Effector CD8-positive, alpha-beta T cell (primary cell): ENCODE measurements at regions not wholly inside any gene's neighbourhood (a gene's known extent, or its start where the extent isn't known, plus 50 kb on each side); places are given as distances from the start of the nearest gene placed in this dataset.
"Not testable (repeated sequence)": the region's sequence is repeated elsewhere in the genome, so short reads cannot be mapped to it uniquely, and the experiment has no call there.

Source experiments
- DNase-seq: peaks from one replicate; lab custom pipeline; 2025; lab: John Stamatoyannopoulos, UW

DNA sequence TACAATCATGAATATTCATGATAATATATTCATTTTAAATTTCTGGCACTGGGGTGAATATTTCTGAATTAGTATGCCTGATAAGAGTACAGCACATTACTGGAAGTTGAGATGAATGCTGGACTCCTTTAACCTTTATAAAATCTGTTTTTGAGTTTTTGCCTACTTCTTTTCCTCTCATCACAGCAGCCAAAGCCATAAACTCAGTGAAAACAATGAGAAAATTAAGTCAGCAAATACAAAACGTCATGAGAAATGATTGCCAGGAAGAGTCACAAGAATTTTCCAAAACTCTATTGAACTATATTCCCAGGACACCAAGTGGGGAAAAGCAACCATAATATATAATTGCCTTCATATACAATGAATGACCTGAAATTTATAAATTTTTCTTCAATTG, 837.6 kb downstream of the TBC1D32 start:
- DNase-seq = no peak

DNA sequence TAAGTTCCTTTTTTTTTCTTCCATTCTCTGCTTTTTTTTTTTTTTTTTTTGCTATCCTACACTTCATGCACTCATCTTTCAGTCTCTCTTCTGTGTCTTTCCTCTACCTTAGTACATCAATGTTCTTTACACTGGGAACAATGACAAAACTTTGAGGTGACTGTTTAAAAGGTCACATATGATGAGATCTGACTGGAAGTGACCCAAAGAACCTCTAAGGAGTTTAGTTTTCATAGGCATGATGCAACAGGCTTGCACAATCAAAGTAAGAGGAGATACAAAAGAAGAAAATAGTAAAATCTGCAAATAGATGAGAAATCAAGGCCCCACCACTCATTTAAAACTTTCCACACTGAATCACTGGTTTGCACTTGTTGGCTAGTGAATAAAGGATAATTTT, 840.8 kb downstream of the TBC1D32 start:
- DNase-seq = no peak

DNA sequence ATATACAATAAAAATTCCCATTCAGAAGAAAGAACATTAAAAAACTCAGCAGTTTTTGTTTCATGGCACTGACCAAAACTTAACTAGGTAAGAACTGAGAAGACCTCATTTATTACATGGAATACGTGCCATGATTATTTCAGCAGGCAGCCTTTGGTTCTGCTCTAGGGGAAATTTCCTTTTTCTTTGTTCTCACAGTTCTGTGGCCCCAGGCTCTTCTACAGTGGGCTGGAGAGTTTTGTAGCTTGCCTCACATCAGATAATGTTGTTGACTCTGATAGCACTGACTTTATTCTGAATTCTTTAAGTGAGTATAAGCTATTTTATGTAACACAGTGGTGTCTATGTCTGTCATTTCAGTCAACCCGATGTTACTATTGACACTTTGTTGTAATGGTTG, 844.3 kb downstream of the TBC1D32 start:
- DNase-seq = no peak

DNA sequence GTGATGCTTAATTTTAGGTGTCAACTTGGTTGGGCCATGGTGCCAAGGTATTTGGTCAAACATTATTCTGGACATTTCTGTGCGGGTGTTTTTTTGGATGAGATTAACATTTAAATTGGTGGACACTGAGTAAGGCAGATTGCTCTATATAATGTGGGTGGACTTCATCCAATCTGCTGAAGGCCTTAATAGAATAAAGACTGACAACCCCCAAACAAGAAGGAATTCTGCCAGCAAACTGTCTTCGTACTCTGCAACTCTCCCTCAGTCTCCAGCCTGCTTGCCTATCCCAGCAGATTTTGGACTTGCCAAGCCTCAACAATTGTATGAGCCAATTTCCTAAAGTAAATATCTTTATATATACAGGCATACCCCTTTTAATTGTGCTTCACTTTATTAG, 850.1 kb downstream of the TBC1D32 start:
- DNase-seq = no peak

DNA sequence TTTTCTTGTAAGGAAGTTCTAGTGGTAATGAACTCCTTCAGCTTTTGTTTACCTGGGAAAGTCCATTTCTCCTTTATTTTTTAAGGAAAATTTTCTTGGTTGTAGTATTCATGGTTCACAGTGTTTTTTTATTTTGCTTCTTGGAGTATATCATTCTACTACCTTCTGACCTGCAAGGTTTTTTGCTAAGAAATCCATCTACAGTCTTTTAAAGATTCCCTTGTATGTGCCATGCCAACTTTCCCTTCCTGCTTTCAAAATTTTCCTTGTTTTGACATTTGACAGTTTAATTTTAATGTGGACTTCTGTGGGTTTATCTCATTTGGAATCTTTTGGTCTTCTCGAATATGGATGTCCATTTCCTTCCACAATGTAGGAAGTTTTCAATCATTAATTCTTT, 855.6 kb downstream of the TBC1D32 start:
- DNase-seq = no peak

DNA sequence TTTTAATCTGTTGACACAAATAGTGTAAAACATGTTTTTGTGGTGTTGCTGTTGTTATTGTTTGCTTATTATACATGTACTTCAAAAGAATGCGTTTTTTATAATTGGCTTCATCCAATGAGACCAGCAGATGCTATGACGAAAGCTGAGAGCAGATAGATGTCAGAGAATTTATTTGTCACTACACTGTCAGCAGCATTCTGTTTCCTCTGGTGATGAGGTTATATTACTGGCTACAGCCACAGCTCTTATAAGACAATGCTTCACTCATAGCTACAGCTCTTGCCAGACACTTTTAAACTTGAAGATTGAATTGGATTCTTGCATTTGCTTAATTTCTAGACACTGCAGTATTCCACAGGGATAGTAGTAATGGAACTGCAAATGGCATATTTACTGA, 860.5 kb downstream of the TBC1D32 start:
- no peak for DNase-seq

DNA sequence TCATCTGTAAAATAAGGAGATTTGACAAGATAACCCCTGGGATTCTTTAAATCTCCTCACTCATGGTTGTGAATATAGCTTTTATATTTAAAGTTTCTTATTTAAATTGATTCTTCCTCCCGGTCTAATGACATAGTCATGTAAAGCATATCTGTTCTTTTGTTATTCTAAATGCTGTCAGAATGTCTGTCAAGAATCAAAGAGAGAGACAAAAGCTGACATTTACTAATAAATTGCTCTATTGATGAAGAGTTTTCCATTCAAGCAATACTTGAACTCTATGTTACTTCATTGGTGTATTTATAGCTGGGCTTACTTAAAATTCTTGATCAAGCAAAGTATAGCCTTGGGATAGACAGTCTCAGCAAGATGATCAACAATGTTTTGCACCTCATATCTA, 865.8 kb downstream of the TBC1D32 start:
- DNase-seq = no peak

DNA sequence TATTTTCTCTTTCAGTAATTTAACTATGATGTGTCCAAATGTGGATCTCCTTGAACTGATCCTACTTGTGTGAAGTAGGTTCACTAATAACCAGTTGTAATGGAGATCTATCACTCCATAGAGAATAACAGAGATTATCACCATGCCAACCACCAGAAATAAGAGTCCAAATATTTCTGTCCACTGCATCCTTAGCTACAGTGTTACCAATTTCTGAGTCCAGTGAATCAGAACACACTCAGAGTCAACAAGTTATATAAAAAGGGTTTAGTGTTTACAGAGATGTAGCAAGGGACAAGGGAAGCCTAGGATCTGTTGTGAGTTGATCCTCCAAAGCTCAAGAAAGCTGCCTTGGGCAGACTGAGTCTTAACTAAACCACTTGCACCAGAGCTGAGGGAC, 882.8 kb downstream of the TBC1D32 start:
- no peak for DNase-seq

DNA sequence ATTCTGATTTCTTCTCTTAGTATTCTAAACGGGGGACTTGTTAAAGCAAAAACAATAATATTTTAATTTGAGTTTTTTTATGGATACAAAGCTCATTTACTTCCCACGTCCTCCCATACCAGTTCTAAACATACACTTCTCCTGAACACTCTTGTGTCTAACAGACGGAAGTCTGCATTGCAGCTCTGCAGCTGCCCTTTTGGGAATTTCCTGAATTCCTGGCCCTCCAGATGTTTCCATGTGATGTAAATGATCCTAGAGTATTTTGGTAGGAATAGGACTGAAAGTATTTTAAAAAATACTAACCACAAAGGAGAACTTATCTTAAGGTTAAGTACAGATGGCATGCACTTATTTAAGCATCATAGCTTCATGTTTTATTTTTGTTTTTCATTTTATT, 886.7 kb downstream of the TBC1D32 start:
- DNase-seq = no peak

DNA sequence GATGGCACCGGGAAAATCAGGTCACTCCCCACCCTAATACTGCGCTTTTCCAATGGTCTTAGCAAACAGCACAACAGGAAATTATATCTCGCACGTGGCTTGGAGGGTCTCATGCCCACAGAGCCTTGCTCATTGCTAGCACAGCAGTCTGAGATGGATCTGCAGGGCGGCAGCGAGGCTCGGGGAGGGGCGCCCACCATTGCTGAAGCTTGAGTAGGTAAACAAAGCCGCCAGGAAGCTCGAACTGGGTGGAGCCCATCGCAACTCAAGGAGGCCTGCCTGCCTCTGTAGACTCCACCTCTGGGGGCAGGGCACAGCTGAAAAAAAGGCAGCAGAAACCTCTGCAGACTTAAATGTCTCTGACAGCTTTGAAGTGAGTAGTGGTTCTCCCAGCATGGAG, 901.4 kb downstream of the TBC1D32 start:
- not testable (repeated sequence) for DNase-seq

DNA sequence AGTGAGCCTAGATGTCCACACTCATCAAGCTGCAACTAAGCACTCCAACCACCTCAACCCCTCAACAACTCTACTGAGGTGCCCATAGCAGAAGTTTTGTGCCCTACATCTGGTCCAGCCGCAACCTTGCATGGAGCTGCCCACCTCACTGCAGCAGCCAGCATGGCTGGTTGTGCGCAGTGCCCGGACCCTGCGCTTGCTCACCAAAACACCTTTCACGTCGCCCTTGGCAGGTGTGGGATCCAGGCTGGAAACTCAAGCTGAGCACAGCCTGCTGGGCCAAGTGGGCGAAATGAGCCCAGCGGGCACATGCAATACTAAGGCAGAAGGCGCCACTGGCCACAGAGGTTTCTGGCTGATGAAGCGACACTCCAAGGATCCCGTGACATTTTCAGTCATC, 902.4 kb downstream of the TBC1D32 start:
- DNase-seq = no peak

DNA sequence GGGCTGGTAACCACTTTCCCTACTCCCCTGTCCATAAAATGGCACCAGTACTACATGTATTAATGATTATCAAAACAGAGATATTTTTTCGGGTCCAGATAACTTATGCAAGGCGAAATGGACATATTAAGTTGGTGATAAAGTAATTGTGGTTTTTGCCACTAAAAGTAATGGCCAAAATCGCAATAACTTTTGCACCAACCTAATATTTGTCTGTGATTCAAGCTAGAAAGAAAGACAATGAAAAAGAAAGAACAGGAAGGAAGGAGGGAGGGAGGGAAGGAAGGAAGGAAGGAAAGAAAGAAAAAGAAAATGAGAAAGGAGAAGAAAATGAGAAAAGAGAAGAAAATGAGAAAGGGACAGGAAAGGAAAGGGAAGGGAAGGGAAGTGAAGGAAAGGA, 922.9 kb downstream of the TBC1D32 start:
- no peak for DNase-seq

DNA sequence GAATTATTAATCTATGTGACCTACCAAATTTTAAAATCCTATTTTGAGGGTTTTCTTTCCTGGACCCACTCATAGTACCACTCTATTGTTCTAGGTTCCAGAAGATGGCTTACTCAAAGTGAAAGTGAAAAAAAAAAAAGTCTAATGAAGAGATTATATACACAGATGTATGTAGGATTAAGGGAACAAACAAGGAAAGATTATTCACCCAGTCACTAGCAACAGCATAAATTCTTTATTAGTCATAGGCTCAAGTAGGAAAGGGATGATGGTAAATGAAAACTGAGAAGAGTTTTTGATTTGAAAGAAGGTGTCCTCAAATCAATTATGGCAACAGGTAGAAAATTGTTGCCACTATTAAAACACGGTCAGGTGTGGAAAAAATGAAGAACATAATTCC, 923.7 kb downstream of the TBC1D32 start:
- no peak for DNase-seq

DNA sequence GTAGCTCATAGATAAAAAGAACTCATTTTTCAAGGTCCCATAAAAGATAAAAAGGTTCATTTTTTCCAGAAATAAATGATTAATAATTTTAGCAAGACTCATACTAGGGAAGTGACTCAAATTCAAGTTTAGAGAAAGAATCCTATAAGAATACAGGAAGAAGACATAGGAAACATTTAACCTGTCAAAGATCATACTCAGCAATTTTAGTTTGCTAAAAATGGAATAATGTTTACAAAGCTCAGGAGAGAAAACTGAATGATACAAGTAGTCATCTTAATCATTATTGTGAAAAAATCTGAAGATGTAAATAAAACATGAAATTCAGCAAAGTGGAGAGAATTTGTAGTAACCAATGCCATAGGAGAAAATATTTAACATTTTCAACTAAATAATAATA, 926.6 kb downstream of the TBC1D32 start:
- DNase-seq = no peak

DNA sequence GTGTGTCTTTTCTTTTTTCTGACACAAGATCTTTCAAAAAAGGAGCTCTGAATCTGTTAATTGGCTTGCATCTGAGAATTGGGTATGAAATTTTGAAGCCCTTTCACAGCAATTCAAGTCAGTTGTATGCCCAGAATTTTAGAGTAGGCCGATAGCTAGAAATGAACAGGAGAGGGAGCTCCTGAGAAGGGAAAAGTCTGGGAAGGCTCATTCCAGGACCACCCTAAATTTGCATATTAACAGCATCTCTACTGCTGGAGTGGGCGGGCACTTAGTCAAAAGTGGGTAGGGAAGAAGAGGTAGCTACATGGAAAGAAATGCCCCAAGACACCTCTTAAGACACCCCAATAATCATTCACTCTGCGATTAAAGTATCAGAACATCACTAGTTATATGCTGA, 928.3 kb downstream of the TBC1D32 start:
- no peak for DNase-seq

DNA sequence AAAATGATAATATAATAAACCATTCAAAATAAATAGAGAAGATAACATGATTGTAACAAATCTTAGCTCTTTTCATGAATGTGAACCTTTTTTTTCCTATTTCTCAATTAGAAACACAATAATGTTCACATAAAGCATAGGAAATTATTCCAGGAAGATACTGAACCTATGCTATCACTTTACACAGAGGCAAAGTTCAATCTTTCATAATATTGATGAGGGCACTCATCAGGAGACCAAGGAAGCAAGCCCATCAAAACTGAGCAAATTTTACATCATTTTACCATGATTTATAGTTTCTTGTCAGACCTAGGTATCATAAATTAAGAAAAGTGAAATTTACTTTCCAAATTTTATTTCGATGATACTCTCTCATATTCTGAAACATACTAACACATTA, 938.5 kb downstream of the TBC1D32 start:
- DNase-seq = no peak

DNA sequence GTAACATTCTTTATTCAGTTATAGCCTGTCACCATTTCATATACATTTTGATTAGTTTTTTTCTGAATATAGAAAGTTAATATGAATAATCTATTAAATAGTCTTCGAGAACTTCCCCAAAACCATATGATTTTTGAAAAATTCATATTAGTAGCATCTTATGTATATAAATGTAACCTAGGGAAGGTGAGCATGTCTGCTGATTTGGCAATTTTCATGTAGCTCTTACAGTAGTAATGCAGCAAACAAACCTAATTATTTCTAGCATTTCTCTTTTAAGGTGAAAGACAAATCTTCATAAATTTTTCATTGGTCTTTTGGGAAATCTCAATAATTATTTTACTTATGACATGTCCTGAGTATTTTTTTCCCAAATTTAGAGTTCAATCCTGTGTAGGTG, 939.0 kb downstream of the TBC1D32 start:
- DNase-seq = no peak

DNA sequence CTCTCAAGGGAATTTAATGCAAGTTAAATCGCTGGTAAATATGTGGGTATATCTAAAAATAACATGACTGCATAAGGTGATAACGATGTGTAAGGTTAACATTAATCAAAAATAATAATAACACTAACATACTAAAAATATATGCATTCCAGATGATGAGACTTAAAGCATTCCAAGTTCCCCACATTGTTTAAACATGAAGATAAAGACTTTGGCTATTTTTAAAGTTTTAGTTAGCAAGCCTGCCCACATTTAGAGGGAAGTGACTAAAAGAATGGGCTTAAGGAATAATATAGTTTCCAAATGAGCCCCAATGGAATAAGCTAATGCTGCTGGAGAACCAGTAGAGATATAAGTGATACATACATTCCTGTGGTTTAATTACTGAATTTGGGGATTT, 941.3 kb downstream of the TBC1D32 start:
- no peak for DNase-seq

DNA sequence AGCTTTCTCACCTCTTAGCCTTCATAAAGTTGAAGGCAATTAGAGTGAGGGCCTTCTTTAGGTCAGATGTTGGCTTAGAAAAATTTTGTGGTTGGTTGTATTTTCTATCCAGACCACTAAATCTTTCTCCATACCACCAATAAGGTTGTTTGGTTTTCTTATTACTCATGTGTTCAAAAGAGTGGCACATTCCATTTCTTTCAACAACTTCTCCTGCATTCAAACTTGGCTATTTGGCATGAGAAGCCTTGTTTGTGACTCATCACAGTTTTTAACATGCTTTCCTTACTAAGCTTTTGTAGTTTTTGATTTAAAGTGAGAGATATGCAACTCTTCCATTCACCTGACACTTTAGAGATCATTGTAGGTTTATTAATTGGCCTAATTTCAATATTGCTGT, 949.6 kb downstream of the TBC1D32 start:
- no peak for DNase-seq

DNA sequence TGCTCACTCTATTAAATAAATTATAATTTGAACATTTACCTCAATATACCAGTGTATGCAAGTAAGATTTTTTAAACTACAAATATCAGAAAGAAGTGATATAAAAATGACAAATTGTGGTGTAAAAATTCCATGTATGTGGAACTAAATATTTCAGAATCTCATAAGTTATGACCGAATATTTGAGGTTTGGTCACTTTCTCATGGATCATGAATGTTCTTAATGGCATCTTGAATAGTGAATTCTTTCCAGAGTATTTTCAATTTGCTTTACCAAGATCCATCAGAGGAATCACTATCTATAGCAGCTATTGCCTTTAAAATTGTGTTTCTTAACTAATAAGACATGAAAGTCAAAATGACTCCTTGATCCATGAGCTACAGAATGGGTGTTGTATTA, 950.6 kb downstream of the TBC1D32 start:
- no peak for DNase-seq

DNA sequence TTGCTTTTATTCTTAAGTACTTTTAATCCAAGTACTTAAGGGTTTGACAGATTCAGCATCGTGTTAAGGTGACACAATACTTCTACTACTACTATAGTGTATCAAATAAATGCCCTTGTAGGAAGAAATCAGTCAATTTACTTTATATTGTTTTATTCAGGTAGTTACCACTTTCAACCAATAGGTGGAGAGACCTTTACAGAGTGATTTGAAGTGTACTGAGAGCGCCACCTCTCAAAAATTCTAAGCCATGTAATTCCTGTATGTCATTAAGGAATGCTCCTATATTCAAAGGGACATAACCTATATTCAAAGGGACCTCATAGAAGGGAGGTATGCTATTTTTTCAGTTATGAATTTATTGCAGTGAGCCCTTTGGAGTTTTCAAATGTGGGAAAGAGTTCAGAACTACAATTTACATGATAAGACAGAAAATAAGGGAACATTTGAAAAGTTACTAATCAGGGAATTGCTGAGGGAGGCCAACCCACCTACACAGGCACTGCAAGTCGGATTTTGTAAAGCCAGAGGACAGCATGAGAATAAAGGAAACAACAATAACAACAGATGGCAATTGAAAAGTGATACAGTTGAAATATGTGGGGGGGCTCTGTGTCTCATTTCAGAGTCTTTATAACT, 955.6 kb downstream of the TBC1D32 start:
- no peak for DNase-seq

DNA sequence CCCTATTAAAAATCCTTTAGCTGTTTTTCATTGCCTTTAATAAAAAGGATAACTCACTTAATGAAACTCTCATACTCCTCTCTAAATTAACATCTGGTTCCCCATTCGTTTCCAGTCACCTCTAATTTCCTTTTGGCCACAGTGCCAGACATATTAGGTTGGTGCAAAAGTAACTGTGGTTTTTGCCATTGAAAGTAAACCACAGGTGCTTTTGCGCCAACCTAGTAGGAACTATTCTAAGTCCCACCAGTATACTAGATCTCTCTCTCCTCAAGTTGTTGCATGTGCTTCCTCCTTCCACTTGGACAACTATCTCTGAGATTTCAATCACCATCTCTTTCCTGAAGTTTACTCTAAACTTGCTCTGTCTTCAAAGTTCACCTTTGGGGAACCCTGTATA, 961.1 kb downstream of the TBC1D32 start:
- DNase-seq = no peak

DNA sequence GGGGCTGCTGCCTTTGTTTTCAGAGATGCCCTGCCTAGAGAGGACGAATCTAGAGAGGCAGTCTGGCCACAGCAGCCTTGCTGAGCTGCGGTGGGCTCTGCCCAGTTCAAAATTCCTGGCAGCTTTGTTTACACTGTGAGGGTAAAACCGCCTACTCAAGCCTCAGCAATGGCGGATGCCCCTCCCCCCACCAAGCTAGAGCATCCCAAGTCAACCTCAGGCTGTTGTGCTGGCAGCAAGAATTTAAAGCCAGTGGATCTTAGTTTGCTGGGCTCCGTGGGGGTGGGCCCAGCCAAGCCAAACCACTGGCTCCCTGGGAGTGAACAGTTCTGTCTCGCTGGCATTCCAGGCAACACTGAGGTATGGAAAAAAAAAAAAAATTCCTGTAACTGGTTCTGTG, 970.9 kb downstream of the TBC1D32 start:
- DNase-seq = no peak

DNA sequence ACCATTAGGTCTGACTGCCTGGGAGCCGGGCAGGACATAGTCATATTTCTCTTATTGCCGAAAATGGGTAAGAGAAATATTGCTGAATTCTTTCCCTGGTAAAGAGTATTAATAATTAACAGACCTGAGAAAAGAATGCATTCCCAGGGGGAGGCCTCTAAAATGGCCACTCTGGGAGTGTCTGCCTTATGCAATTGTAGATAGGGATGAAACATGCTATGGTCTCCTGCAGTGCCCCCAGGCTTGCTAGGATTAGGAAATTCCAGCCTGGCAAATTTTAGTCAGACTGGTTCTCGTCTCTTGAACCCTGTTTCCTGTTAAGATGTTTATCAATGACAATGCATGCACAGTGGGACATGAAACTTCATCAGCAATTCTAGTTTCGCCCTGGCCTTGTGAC, 975.7 kb downstream of the TBC1D32 start:
- not testable (repeated sequence) for DNase-seq

DNA sequence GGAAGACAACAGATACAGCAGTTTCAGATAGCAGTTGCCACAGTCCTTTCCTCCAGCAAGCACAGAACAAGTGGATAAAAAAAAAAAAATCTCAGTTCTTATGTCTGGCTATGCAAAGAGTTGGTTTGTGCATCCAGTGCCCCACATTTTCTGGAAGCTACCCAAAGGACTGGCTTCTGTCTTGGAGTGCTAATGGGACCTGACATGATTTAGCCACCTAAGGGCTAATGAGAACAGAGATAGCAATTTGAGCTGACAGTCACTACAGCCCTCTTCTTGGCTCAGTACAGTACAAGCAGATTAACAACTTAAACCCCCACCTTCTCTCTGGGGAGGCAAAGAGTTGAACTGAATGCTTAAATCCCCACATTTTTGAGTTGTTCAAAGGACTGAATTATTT, 976.8 kb downstream of the TBC1D32 start:
- no peak for DNase-seq
